ENCODE measurements at regions not wholly inside any gene's neighbourhood (a gene's known extent, or its start where the extent isn't known, plus 50 kb on each side); places are given as distances from the start of the nearest gene placed in this dataset.
"Not testable (repeated sequence)": the region's sequence is repeated elsewhere in the genome, so short reads cannot be mapped to it uniquely, and the experiment has no call there.

DNA sequence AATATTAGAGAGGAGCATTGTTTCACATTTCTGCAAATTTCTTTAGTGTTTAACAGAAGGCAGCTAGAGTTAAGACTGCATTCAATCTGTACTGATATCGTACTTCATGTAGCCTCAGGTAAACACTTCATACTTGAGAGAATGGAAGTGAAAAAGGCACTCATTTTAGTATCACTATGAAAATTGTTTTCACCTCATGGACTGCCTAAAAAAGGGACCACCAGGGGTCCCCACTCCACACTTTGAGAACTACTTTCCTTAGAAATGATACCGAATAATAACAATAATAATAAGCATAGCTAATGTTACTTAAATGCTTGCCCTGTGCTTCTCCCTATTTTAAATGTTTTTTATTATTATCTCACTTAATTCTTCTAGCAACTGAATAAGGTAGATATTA is 95.1 kb downstream of the BLID start:
- no peak for DNase-seq

DNA sequence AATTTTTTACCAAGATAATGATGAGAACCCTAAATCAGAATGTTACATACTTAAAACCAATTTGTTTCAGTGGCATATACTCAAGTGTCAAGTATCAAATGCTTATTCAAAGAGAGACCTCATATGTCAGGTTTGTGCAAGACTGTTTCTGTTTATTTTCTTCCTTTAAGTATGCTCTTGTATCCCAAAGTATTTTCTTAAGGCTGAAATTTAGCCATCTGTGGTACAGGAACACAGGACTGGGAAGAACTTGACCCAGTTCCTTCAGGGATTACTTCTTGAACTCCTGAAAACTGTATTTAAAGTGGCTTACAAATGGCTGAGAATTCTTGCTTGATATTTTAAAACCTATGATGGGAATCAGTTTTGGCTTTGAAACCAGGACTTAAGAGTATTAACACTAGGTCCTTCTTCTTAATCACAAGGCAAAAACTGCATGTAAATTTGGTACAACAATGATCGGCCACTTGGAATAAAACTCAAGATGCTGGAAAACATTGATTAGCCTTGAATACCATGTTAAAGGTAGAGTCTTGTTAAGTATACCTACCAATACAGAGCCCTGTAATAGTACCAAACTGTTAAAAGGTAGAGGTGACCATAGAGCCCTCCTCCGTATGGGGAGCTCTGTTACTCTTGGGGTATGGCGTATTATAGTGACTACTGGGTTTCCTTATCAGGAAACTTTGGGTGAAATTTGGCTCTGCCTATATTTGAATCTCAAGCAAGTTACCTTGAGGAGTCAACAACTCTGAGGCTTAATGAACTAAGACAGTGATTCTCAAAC is 95.9 kb downstream of the BLID start:
- DNase-seq, result no peak

DNA sequence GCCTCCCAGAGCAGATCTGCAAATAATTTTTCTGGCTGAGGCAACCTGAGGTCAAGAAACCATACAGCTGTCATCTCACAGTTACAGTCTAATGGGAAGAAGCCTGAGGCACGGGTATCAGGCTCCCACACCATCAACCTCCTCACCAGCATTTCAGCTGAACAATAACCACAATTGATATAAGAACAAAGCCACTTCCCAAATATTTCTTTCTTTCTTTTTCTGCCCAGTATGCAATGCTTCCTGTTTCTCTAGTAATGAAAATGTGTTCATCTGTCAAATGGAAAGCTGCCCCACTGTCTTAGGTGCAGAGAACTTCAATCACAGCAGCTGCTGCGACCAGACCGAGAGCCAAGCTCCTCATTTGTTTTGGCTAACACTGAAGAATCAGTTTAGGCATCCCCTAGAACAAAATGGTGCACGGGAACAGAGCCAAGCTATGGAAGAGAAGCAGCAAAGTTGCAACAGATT is 108.4 kb downstream of the BLID start:
- no peak for DNase-seq

DNA sequence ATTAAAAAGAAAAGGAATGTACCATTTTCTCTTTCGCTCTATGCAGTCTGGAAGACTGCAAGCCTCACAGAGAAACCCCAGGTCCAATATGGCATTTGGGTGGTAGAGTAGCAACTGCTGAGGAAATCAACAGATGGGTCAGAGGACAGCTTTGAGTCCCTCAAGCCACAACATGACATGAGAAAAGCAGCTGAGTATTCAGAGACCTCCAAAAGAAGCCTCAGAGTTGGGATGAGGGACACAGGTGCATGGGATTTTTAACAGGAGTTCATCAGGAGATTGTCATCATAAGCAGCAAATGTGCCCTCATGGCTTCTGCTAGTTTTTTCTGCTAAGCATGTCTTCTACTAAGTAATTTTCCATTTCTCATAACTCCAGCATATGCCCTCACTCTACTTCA is 111.6 kb downstream of the BLID start:
- DNase-seq, result no peak

DNA sequence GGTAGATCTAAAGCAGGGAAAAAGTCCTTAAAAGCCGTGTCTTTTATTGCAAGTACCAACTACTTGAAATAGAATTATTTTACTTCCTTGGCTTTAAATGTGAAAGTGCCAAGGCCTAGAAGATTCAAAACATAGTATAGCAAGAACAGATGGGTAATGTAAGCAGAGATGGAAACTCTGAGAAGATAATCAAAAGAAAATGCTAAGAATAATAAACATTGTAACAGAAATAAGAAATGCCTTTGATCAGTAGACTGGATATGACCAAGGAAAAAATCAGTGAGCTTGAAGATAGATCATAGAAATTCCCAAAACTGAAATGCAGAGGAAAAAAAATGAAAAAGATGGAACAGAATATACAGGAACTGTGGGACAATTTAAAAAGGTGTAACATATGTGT is 113.1 kb downstream of the BLID start:
- no peak for DNase-seq

- no peak for DNase-seq
Measured at GRCh38 chr11:122002047-122002446, 114.0 kb downstream of the BLID start.

GRCh38 chr11:121999651-122000050 is 116.4 kb downstream of the BLID start:
- no peak for DNase-seq

- DNase-seq, result no peak
Measured at GRCh38 chr11:121996574-121996973, 119.4 kb downstream of the BLID start.

- no peak for DNase-seq
Measured at GRCh38 chr11:121983901-121984300, 132.1 kb downstream of the BLID start.

GRCh38 chr11:121977914-121978313 is 138.1 kb downstream of the BLID start:
- DNase-seq, result not testable (repeated sequence)

- DNase-seq, result no peak
Measured at GRCh38 chr11:121968638-121969037, 147.4 kb downstream of the BLID start.

GRCh38 chr11:121967131-121967704 is 148.8 kb downstream of the BLID start:
- no peak for DNase-seq

- no peak for DNase-seq
Measured at GRCh38 chr11:121965330-121965729, 150.7 kb downstream of the BLID start.

DNA sequence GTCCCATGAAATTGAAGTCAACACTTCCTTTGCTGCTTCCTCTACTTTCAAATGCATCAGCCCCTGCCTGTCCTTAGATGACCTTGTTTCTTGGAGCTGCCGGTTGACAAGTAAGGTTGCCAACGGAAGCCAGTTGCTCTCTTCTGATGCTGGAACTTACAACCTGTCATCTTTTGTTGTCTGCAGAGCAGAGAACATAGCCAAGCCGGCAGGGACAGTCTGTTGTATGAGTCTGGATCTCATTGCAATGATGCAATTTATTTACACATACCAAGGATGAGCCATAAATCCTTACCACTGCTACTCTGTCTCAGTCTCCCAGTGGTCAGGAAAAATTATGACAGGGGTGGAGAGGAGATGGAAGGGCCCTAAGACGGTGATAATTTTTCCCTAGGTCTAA is 151.4 kb downstream of the BLID start:
- no peak for DNase-seq

GRCh38 chr11:121963846-121964245 is 152.2 kb downstream of the BLID start:
- DNase-seq, result not testable (repeated sequence)

DNA sequence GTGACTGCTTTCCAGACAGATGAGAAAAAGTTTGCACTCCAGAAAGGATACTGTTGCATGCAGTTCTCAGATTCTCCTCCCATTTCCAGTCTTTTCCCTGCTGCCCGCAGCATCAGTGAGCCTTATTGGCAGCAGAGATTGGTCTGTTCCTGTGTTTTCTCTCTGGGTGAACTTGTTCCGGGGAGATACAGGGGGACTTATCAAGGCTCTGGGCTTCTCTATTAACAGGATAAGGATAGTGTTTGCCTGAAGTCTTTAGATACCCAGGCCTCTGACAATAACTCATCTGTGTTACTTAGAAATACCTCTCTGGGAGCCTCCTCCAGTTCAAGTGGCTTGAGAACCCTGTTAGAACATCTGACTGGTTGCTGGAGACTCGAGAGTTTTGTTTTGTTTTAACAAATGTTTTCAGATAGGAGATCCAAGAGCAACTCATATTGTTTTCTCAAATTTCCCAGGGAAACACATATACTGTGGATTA is 154.7 kb downstream of the BLID start:
- DNase-seq, result no peak

DNA sequence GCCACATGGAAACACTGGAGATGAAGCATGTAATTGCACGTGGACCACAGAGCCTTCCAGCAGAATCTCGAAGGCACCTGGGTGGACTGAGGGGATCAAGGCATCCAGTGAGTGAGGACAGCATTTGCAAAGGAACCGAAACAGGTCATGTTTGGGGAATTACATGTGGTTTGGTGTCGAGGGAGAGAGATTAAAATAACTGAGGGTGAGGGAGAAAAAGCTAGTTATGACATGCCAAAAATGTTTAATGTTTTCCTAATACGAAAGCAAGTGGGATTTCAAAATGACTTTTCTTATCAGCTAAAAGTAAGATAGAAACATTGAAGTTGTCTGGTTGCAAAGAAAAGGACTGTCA is 157.1 kb downstream of the BLID start:
- DNase-seq, result no peak

GRCh38 chr11:121958323-121958970 is 157.6 kb downstream of the BLID start:
- no peak for DNase-seq

- no peak for DNase-seq
Measured at GRCh38 chr11:121953122-121953521, 162.9 kb downstream of the BLID start.

- DNase-seq, result no peak
Measured at GRCh38 chr11:121950160-121950559, 165.9 kb downstream of the BLID start.

DNA sequence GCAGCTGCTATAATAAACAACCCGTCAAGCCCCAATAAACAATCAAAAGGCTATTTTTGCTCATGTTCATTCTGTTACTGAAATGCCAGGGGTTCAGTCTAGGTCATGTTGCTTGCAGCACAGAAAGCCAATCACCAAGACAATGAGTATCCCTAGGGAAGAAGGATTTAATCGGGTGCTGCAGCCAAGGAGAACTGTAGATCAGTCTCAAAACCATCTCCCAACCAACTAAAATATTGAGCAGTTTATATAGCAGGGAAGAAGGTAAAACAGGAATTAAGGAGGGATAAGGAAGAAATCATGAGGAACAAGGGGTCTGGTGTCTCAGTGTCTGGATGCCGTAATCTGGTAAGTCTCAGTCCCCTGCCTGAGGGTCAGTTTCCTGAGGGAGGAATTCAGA is 169.5 kb downstream of the BLID start:
- no peak for DNase-seq

DNA sequence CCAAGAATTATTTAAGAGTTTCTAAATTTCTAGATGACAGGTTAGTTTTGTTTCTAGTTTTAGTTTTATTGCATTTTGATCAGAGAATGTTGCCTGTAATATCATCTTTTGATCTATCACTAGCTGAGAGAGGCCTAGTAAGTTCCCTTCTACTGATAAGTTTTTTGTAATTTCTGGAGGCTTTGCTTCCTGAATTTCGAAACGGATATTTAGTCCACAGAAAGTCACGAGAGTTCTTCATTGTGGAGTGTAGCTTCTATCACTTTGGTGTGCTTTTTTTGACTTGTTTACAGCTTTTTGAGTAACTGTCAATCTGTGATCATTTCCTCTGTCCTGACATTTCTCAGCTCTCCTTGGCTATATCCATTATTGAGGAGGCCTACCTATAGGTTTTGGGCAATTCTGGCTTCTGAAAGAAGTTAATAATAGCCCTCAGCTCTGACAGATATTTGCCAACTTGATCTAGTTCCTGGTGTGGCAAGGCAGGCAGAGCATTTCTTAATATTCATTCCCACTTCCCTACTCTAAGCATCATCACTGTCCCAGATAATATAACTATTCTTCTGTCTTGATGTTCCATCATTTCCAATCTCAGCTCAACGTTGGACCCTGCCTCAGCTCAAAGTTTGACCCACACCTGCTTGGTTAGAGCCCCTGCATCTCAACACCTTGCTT is 171.3 kb downstream of the BLID start:
- DNase-seq, result no peak

- DNase-seq, result no peak
Measured at GRCh38 chr11:121938076-121938475, 177.9 kb downstream of the BLID start.
